GM12891 (cell line): ENCODE measurements at regions not wholly inside any gene's neighbourhood (a gene's known extent, or its start where the extent isn't known, plus 50 kb on each side); places are given as distances from the start of the nearest gene placed in this dataset.
"Not testable (repeated sequence)": the region's sequence is repeated elsewhere in the genome, so short reads cannot be mapped to it uniquely, and the experiment has no call there.

Experiments used
- POLR2A ChIP-seq: IDR thresholded peaks from 2 replicates; pipeline ENCODE4 v1.6.1; 2011; ENCODE audit warnings: low read depth, low read length, control low read depth
- POLR2AphosphoS5 ChIP-seq: IDR thresholded peaks from 2 replicates; pipeline ENCODE4 v1.6.1; 2011; ENCODE audit warnings: low read depth, low read length, control low read depth
- SPI1 ChIP-seq: IDR thresholded peaks from 2 replicates; pipeline ENCODE4 v1.6.1; 2011; ENCODE audit warnings: low read depth, low read length, control low read depth
- TAF1 ChIP-seq: IDR thresholded peaks from 2 replicates; pipeline ENCODE4 v1.6.1; 2011; ENCODE audit warnings: low read depth, low read length, control low read depth

DNA sequence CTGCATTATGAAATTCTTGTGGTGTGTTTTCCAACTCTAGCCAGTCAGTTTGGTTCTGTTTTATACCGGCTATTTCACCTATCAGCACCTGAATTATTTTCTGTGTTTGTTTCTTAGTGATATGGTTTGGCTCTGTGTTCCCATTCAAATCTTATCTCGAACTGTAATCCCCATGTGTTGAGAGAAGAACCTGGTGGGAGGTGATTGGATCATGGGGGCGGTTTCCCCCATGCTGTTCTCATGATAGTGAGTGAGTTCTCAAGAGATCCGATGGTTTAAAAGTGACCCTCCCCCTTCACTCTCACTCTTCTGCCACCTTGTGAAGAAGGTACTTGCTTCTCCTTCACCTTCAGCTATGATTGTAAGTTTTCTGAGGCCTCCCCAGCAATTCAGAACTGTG, 1006.2 kb upstream of the FOXG1 start:
- not testable (repeated sequence) for TF ChIP-seq TAF1, POLR2A, POLR2AphosphoS5, SPI1
